ENCODE measurements at regions not wholly inside any gene's neighbourhood (a gene's known extent, or its start where the extent isn't known, plus 50 kb on each side); places are given as distances from the start of the nearest gene placed in this dataset.

DNA sequence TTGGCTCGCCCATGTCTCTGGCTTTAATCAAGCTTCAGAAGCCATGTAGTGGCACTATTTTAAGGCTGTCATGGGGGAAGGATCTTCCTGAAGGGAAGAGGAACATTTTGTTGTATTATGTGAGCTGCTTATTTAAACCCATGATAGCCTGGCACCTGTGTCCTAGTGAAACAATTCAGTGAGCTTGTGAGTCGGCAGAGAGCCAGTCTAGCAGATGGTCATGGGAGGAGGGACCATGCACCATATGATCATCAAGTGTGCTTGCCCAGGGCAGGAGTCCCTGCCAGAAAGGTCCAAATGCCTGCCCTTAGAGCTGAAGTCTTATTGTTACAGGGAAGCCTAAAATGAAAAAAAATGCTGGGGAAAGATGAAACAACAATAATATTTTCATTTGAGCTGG, 132.9 kb downstream of the PRDM13 start:
- Mint-ChIP-seq H3K27me3 (ENCODE audit: unreplicated experiment) (peaks cover 56% of the 10 kb centered on the region), H3K4me3 (ENCODE audit: low read depth, unreplicated experiment) (no peak overlapping the region), H3K9me3 (ENCODE audit: low read depth, unreplicated experiment) (no peaks in the 10 kb centered on the region), H3K36me3 (ENCODE audit: insufficient read depth, unreplicated experiment) (no peaks in the 10 kb centered on the region), H3K4me1 (ENCODE audit: low read depth, unreplicated experiment) (no peaks in the 10 kb centered on the region), H3K27ac (ENCODE audit: unreplicated experiment) (no peak overlapping the region)
- BruUV-seq (replicated peaks) = no TSS peak
- DNase-seq = no peak
- CTCF ChIA-PET = no interaction called here
- TF ChIP-seq, protein P1, sequence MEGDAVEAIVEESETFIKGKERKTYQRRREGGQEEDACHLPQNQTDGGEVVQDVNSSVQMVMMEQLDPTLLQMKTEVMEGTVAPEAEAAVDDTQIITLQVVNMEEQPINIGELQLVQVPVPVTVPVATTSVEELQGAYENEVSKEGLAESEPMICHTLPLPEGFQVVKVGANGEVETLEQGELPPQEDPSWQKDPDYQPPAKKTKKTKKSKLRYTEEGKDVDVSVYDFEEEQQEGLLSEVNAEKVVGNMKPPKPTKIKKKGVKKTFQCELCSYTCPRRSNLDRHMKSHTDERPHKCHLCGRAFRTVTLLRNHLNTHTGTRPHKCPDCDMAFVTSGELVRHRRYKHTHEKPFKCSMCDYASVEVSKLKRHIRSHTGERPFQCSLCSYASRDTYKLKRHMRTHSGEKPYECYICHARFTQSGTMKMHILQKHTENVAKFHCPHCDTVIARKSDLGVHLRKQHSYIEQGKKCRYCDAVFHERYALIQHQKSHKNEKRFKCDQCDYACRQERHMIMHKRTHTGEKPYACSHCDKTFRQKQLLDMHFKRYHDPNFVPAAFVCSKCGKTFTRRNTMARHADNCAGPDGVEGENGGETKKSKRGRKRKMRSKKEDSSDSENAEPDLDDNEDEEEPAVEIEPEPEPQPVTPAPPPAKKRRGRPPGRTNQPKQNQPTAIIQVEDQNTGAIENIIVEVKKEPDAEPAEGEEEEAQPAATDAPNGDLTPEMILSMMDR (IDR thresholded peaks at IDR 0.05; ENCODE audit: unreplicated experiment) = no peak
- intact Hi-C loops (cut with micrococcal nuclease; ENCODE audit: unreplicated experiment) = no loop called here

DNA sequence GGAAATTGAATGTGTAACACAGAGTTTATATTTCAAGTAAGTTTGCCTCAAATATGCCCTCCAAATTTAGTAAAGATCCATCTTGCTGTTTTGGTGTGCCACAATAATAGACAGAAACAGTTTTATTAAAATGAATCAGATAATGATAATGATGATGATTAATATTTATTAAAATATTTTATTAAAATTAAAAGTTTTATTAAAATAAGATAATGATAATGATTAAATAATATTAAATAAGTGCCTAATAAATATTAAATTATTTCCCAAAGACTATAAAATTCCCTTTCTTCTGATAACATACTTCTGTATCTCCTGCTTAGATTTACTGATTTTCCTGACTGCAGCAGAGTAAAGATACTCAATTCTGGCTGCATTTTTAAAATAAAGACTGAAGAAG, 134.5 kb downstream of the PRDM13 start:
- Mint-ChIP-seq H3K27me3 (ENCODE audit: unreplicated experiment) (peaks cover 47% of the 10 kb centered on the region), H3K36me3 (ENCODE audit: insufficient read depth, unreplicated experiment) (no peaks in the 10 kb centered on the region), H3K9me3 (ENCODE audit: low read depth, unreplicated experiment) (no peaks in the 10 kb centered on the region), H3K27ac (ENCODE audit: unreplicated experiment) (no peak overlapping the region), H3K4me1 (ENCODE audit: low read depth, unreplicated experiment) (no peaks in the 10 kb centered on the region), H3K4me3 (ENCODE audit: low read depth, unreplicated experiment) (no peak overlapping the region)
- intact Hi-C loops (cut with micrococcal nuclease; ENCODE audit: unreplicated experiment) = no loop called here
- TF ChIP-seq, protein P1 (IDR thresholded peaks at IDR 0.05; ENCODE audit: unreplicated experiment) = no peak
- DNase-seq = no peak
- no TSS peak for BruUV-seq (replicated peaks)
- CTCF ChIA-PET = no interaction called here

DNA sequence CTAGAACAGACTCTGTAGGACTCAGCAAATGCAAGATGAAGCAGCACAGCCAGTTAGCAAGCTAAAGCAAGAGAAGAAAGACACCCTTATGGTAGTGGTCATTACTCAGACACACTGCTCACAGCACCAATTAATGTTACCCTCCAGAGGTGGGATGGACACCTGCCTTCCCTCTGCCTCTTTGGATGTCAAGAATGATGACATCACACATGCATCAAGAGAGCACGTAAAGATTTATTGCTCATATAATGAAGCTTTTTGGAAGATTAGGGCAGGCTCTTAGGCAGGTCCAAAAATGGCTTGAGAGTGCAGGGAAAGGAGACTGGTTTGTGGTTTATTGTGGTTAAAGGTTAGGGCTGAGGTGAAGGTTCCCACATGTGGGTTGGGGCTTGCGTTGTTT, 137.0 kb downstream of the PRDM13 start:
- no TSS peak for BruUV-seq (replicated peaks)
- H3K9me3 Mint-ChIP-seq (ENCODE audit: low read depth, unreplicated experiment) = no peaks in the 10 kb centered on the region
- CTCF ChIA-PET = no interaction called here
- no peak overlapping the region for H3K4me3 Mint-ChIP-seq (ENCODE audit: low read depth, unreplicated experiment)
- H3K27me3 Mint-ChIP-seq (ENCODE audit: unreplicated experiment) = peaks cover 25% of the 10 kb centered on the region
- no peak for DNase-seq
- intact Hi-C loops (cut with micrococcal nuclease; ENCODE audit: unreplicated experiment) = no loop called here
- H3K36me3 Mint-ChIP-seq (ENCODE audit: insufficient read depth, unreplicated experiment) = no peaks in the 10 kb centered on the region
- H3K4me1 Mint-ChIP-seq (ENCODE audit: low read depth, unreplicated experiment) = no peaks in the 10 kb centered on the region
- TF ChIP-seq, protein P1 (IDR thresholded peaks at IDR 0.05; ENCODE audit: unreplicated experiment) = no peak
- no peak overlapping the region for H3K27ac Mint-ChIP-seq (ENCODE audit: unreplicated experiment)

DNA sequence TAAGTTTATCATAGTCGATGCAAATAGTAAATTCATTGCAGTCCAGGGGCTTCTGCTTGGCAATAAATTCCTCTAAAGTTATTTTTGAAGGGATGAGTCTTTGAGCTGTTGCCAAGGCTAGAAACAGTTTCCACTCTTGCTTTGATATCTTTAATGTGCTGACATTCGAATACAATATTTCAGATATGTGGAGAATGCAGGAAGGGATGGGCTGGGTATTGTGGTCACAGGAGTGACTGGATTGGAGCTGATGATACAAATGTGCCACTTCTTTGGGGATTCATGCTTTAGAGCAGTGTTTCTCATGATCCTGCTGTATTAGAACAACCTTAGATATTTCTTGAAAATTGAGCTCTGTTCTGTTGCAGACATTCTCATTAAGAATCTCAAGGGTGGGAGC, 139.0 kb downstream of the PRDM13 start:
- TF ChIP-seq, protein P1 (IDR thresholded peaks at IDR 0.05; ENCODE audit: unreplicated experiment) = no peak
- H3K4me3 Mint-ChIP-seq (ENCODE audit: low read depth, unreplicated experiment) = no peak overlapping the region
- no TSS peak for BruUV-seq (replicated peaks)
- no peak overlapping the region for H3K27ac Mint-ChIP-seq (ENCODE audit: unreplicated experiment)
- DNase-seq = no peak
- no peaks in the 10 kb centered on the region for H3K9me3 Mint-ChIP-seq (ENCODE audit: low read depth, unreplicated experiment)
- intact Hi-C loops (cut with micrococcal nuclease; ENCODE audit: unreplicated experiment) = loop anchor here (1.0 to 5.0 kb wide), 3 partner anchors 77 to 278 kb away; no protein-coding TSS in a partner anchor
- CTCF ChIA-PET = interaction anchor here (0.6 to 1.4 kb wide), 5 partner anchors 133 to 406 kb away, joined by 3 to 4 read pairs (median 3); no protein-coding TSS in a partner anchor
- no peaks in the 10 kb centered on the region for H3K4me1 Mint-ChIP-seq (ENCODE audit: low read depth, unreplicated experiment)
- H3K27me3 Mint-ChIP-seq (ENCODE audit: unreplicated experiment) = peaks cover 9% of the 10 kb centered on the region
- no peaks in the 10 kb centered on the region for H3K36me3 Mint-ChIP-seq (ENCODE audit: insufficient read depth, unreplicated experiment)

All from Calu3 (cell line).